ENCODE measurements at regions not wholly inside any gene's neighbourhood (a gene's known extent, or its start where the extent isn't known, plus 50 kb on each side); places are given as distances from the start of the nearest gene placed in this dataset.
A peak's percentile ranks its signal among the peaks of the same experiment; 100 is the strongest.

- TF ChIP-seq GABPA (IDR thresholded peaks at IDR 0.05 in 1 of 2, conservative IDR thresholded peaks at IDR 0.05 in 1 of 2) (no peak), ATF3 (IDR thresholded peaks at IDR 0.05) (no peak), FOXA1 (IDR thresholded peaks at IDR 0.05) (no peak), SP1 (IDR thresholded peaks at IDR 0.05) (no peak), REST (IDR thresholded peaks at IDR 0.05) (no peak), TAF1 (conservative IDR thresholded peaks at IDR 0.05) (no peak), ZBTB33 (IDR thresholded peaks at IDR 0.05) (no peak)
- no peak overlapping the region for H3K9ac ChIP-seq (ENCODE audit: low read depth in 1 of 2, low read length in 2 of 2)
- H3K36me3 ChIP-seq (ENCODE audit: control insufficient read depth in 4 of 4, insufficient read depth in 3 of 4, low read depth in 1 of 4, low read length in 3 of 4), result no peaks in the 10 kb centered on the region
- H3K27ac ChIP-seq (ENCODE audit: low read depth in 1 of 2, low read length in 2 of 2), result no peak overlapping the region
- peaks cover 0 to 2% (median 0%) of the 10 kb centered on the region in 4 donors for H3K9me3 ChIP-seq (ENCODE audit: control insufficient read depth in 4 of 4, low read length in 3 of 4)
- no peaks in the 10 kb centered on the region for H3K27me3 ChIP-seq (ENCODE audit: control insufficient read depth in 4 of 4, insufficient read depth in 4 of 4, low read length in 3 of 4)
- H3K4me3 ChIP-seq (ENCODE audit: low read depth in 1 of 3, low read length in 3 of 3), result no peak overlapping the region
- DNase-seq (ENCODE audit: low spot score), result no peak
- peaks cover 0 to 3% (median 0%) of the 10 kb centered on the region in 4 donors for H3K4me1 ChIP-seq (ENCODE audit: control insufficient read depth in 4 of 4, insufficient read depth in 4 of 4, low read length in 3 of 4)
Measured at GRCh38 chr20:23237201-23237600, 113.4 kb upstream of the NXT1 start.

- H3K27me3 ChIP-seq (ENCODE audit: control insufficient read depth in 4 of 4, insufficient read depth in 4 of 4, low read length in 3 of 4), result no peaks in the 10 kb centered on the region
- no peak overlapping the region for H3K27ac ChIP-seq (ENCODE audit: low read depth in 1 of 2, low read length in 2 of 2)
- H3K4me1 ChIP-seq (ENCODE audit: control insufficient read depth in 4 of 4, insufficient read depth in 4 of 4, low read length in 3 of 4), result peaks cover 0 to 3% (median 0%) of the 10 kb centered on the region in 4 donors
- no peaks in the 10 kb centered on the region for H3K36me3 ChIP-seq (ENCODE audit: control insufficient read depth in 4 of 4, insufficient read depth in 3 of 4, low read depth in 1 of 4, low read length in 3 of 4)
- peaks cover 0 to 2% (median 0%) of the 10 kb centered on the region in 4 donors for H3K9me3 ChIP-seq (ENCODE audit: control insufficient read depth in 4 of 4, low read length in 3 of 4)
- DNase-seq (ENCODE audit: low spot score), result peak; percentile 74
- WGBS, result 32% methylated on average over 9 of the region's 9 CpGs
- TF ChIP-seq CTCF (IDR thresholded peaks at IDR 0.05; ENCODE audit: low read depth, low read length, missing input control) (peak; percentile 70), GABPA (IDR thresholded peaks at IDR 0.05 in 1 of 2, conservative IDR thresholded peaks at IDR 0.05 in 1 of 2) (no peak), REST (IDR thresholded peaks at IDR 0.05) (no peak), RAD21 (IDR thresholded peaks at IDR 0.05) (peak; percentile 82 to 91)
- H3K9ac ChIP-seq (ENCODE audit: low read depth in 1 of 2, low read length in 2 of 2), result no peak overlapping the region
- no peak overlapping the region for H3K4me3 ChIP-seq (ENCODE audit: low read depth in 1 of 3, low read length in 3 of 3)
Measured at GRCh38 chr20:23235173-23236027, 115.2 kb upstream of the NXT1 start.
